CD4-positive, CD25-positive, alpha-beta regulatory T cell (primary cell): ENCODE measurements at regions not wholly inside any gene's neighbourhood (a gene's known extent, or its start where the extent isn't known, plus 50 kb on each side); places are given as distances from the start of the nearest gene placed in this dataset.

ENCODE experiments used
- ATAC-seq, 2 donors: fragments of 150-1000 bp; cut with Tn5 transposase; one replicate each; pipeline ENCODE4 v1.10.0; 2021; ENCODE audit warnings: low read depth in 2 of 2, moderate number of reproducible peaks in 2 of 2, moderate library complexity in 1 of 2
- DNase-seq, 3 donors: peaks; one replicate each; pipeline versions ENCODE4 v3.0.0 to v3.0.0-alpha.2; 2012 to 2022; ENCODE audit warnings: mixed read lengths in 1 of 3
- H3K27ac ChIP-seq: one replicate; pipeline ENCODE4 v1.7.0; 2013; ENCODE audit warnings: mild to moderate bottlenecking, low read length; ENCODE audit not compliant: insufficient read depth, poor library complexity, severe bottlenecking
- H3K27me3 ChIP-seq: one replicate; pipeline ENCODE4 v1.7.0; 2013; ENCODE audit warnings: low read length; ENCODE audit not compliant: control insufficient read depth, insufficient read depth
- H3K36me3 ChIP-seq: one replicate; pipeline ENCODE4 v1.7.0; 2013; ENCODE audit warnings: mild to moderate bottlenecking, low read length, moderate library complexity; ENCODE audit not compliant: control insufficient read depth, insufficient read depth
- H3K4me1 ChIP-seq: 2 replicates; pipeline ENCODE4 v1.7.0; 2013; ENCODE audit warnings: mild to moderate bottlenecking, low read length; ENCODE audit not compliant: insufficient read depth, control insufficient read depth, poor library complexity, severe bottlenecking
- H3K4me3 ChIP-seq: one replicate; pipeline ENCODE4 v1.7.0; 2013; ENCODE audit warnings: low read depth, mild to moderate bottlenecking, low read length, moderate library complexity
- H3K9me3 ChIP-seq, 2 experiments: 1 replicate in 1 of 2; 2 replicates in 1 of 2; pipeline ENCODE4 v1.7.0; 2013; ENCODE audit warnings: low read length in 2 of 2, mild to moderate bottlenecking in 1 of 2, moderate library complexity in 1 of 2; ENCODE audit not compliant: control insufficient read depth in 2 of 2
- H3K27ac Mint-ChIP-seq, 3 donors: one replicate each; pipeline ENCODE4 v1.8.0; 2020 to 2022; ENCODE audit warnings: mild to moderate bottlenecking in 3 of 3, mixed read lengths in 3 of 3, moderate library complexity in 2 of 3
- H3K27me3 Mint-ChIP-seq: one replicate; pipeline ENCODE4 v1.8.0; 2022; ENCODE audit warnings: mild to moderate bottlenecking, mixed read lengths
- H3K36me3 Mint-ChIP-seq: one replicate; pipeline ENCODE4 v1.8.0; 2020; ENCODE audit warnings: mixed read lengths
- H3K4me1 Mint-ChIP-seq, 4 donors: one replicate each; pipeline ENCODE4 v1.8.0; 2020 to 2022; ENCODE audit warnings: mixed read lengths in 4 of 4, mild to moderate bottlenecking in 1 of 4
- H3K4me3 Mint-ChIP-seq, 4 donors: one replicate each; pipeline ENCODE4 v1.8.0; 2020 to 2022; ENCODE audit warnings: mild to moderate bottlenecking in 4 of 4, mixed read lengths in 4 of 4, moderate library complexity in 3 of 4
- H3K9me3 Mint-ChIP-seq, 7 donors: one replicate each; pipeline ENCODE4 v1.8.0; 2020 to 2022; ENCODE audit warnings: mixed read lengths in 7 of 7, mild to moderate bottlenecking in 3 of 7, moderate library complexity in 2 of 7

DNA sequence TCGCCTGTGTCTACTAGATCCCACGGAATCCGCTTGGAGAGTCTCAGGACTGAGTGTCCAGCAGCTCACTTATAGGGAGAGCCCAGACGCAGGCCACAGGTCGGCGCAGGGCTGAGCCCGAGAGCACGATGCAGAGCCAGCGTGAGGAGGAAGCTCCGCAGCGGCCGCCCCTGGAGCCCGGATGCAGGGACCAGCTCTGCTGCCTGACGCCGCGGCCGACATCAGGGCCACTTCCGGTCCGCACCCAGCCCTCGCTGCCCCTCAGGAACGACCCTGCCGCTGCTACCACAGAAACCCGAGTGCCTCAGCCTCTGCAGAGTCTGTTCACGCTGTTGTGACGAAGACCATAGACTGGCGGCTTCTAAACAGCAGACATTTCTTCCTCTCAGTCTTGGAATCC, 275.8 kb upstream of the PPP2R2D start:
- H3K27ac Mint-ChIP-seq: no peak overlapping the region
- no peak overlapping the region for H3K4me3 ChIP-seq
- peaks cover 0 to 10% (median 1%) of the 10 kb centered on the region in 7 donors for H3K9me3 Mint-ChIP-seq

DNA sequence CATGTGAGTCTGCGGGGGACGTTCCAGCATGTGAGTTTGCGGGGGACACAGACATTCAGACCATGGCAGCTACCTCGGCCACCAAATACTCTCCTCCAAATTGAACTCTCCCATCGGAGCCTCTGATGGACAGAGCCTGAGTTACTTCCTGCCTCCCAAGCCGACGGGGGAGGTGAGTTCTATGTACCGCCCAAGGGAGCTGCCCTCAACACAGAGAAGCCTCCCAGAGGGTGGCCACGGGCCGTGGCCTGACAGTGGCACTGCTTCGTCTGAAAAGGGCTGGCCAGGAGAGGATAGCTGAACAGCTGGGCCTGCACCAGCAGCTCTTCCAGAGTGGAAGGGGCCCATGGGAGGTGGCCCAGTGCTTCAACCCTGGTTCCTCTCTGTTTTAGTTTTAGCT, 274.5 kb upstream of the PPP2R2D start:
- no peaks in the 10 kb centered on the region for H3K9me3 ChIP-seq
- H3K27ac ChIP-seq: no peak overlapping the region
- no peaks in the 10 kb centered on the region for H3K4me1 ChIP-seq
- Mint-ChIP-seq H3K36me3 (no peaks in the 10 kb centered on the region), H3K27ac (peak overlapping the region in 1 of 3 donors; percentile 54), H3K4me3 (no peak overlapping the region), H3K27me3 (peaks cover 1% of the 10 kb centered on the region), H3K9me3 (peaks cover 0 to 10% (median 1%) of the 10 kb centered on the region in 7 donors), H3K4me1 (no peaks in the 10 kb centered on the region)
- DNase-seq: no peak
- H3K27me3 ChIP-seq: no peaks in the 10 kb centered on the region
- no peak overlapping the region for H3K4me3 ChIP-seq
- H3K36me3 ChIP-seq: no peaks in the 10 kb centered on the region
- no peak for ATAC-seq

More for the DNA sequence above, 275.8 kb upstream of the PPP2R2D start:
- H3K36me3 ChIP-seq: no peaks in the 10 kb centered on the region
- no peaks in the 10 kb centered on the region for H3K9me3 ChIP-seq
- Mint-ChIP-seq H3K4me1 (no peaks in the 10 kb centered on the region), H3K4me3 (no peak overlapping the region), H3K36me3 (no peaks in the 10 kb centered on the region), H3K27me3 (no peaks in the 10 kb centered on the region)
- DNase-seq: no peak
- no peak for ATAC-seq
- H3K27me3 ChIP-seq: no peaks in the 10 kb centered on the region
- H3K27ac ChIP-seq: no peak overlapping the region
- H3K4me1 ChIP-seq: no peaks in the 10 kb centered on the region

GRCh38 chr10:131629026-131629770, 271.6 kb upstream of the PPP2R2D start:
- no peaks in the 10 kb centered on the region for H3K4me1 Mint-ChIP-seq

GRCh38 chr10:131630772-131631258, 270.0 kb upstream of the PPP2R2D start:
- Mint-ChIP-seq H3K4me1 (no peaks in the 10 kb centered on the region), H3K9me3 (peaks cover 0 to 14% (median 3%) of the 10 kb centered on the region in 7 donors), H3K27ac (no peak overlapping the region), H3K4me3 (no peak overlapping the region), H3K27me3 (peaks cover 4% of the 10 kb centered on the region), H3K36me3 (no peaks in the 10 kb centered on the region)
- no peak for DNase-seq
- Histone ChIP-seq H3K4me1 (no peaks in the 10 kb centered on the region), H3K4me3 (no peak overlapping the region), H3K9me3 (no peaks in the 10 kb centered on the region), H3K27me3 (no peaks in the 10 kb centered on the region), H3K36me3 (no peaks in the 10 kb centered on the region), H3K27ac (no peak overlapping the region)
- no peak for ATAC-seq

More at GRCh38 chr10:131629026-131629770, 271.6 kb upstream of the PPP2R2D start:
- no peak for ATAC-seq
- Histone ChIP-seq H3K4me1 (no peaks in the 10 kb centered on the region), H3K4me3 (no peak overlapping the region), H3K9me3 (no peaks in the 10 kb centered on the region), H3K27ac (no peak overlapping the region), H3K27me3 (no peaks in the 10 kb centered on the region), H3K36me3 (no peaks in the 10 kb centered on the region)
- DNase-seq: no peak
- peaks cover 0 to 14% (median 3%) of the 10 kb centered on the region in 7 donors for H3K9me3 Mint-ChIP-seq
- no peaks in the 10 kb centered on the region for H3K36me3 Mint-ChIP-seq
- peaks cover 4% of the 10 kb centered on the region for H3K27me3 Mint-ChIP-seq
- H3K4me3 Mint-ChIP-seq: no peak overlapping the region
- no peak overlapping the region for H3K27ac Mint-ChIP-seq

DNA sequence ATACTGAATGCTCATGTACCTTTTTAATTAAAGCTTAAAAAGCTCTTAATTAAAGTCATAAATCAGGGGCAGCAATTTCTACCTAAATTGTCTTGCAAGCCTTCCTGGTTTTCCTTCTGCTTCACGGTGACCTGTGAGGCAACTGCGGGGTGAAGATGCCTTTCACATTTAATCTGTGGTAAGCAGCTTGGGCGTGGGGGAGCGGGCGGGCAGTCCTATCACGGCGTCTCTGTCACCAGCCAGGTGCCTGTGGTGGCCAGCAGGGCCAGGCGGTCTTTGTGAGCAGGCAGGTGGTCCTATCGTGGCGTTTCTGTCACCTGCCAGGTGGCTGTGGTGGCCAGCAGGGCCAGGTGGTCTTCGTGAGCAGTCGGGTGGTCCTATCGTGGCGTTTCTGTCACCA, 269.2 kb upstream of the PPP2R2D start:
- H3K27ac ChIP-seq: no peak overlapping the region
- Mint-ChIP-seq H3K4me1 (no peaks in the 10 kb centered on the region), H3K9me3 (peaks cover 0 to 14% (median 3%) of the 10 kb centered on the region in 7 donors), H3K27ac (no peak overlapping the region), H3K4me3 (no peak overlapping the region), H3K36me3 (no peaks in the 10 kb centered on the region), H3K27me3 (peaks cover 4% of the 10 kb centered on the region)
- DNase-seq (no peak), ATAC-seq (no peak)
- H3K27me3 ChIP-seq: no peaks in the 10 kb centered on the region
- no peaks in the 10 kb centered on the region for H3K9me3 ChIP-seq
- no peak overlapping the region for H3K4me3 ChIP-seq
- no peaks in the 10 kb centered on the region for H3K36me3 ChIP-seq
- no peaks in the 10 kb centered on the region for H3K4me1 ChIP-seq

DNA sequence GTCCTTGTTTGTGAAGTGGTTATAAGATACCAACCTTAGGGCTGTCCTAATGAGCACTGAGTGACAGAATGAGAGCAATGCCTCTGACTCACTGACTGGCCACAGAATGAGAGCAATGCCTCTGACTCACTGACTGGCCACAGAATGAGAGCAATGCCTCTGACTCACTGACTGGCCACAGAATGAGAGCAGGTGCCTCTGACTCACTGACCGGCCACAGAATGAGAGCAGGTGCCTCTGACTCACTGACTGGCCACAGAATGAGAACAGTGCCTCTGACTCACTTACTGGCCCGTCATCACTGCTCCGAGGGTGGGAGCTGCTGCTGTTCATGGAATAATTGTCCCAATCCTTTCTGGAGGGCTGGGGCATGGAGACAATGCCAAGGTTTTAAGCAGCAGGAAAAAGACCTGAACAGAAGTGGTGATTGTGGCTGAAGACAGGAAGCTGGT, 265.2 kb upstream of the PPP2R2D start:
- peaks cover 4% of the 10 kb centered on the region for H3K27me3 Mint-ChIP-seq
- Histone ChIP-seq H3K4me1 (no peaks in the 10 kb centered on the region), H3K4me3 (no peak overlapping the region), H3K27me3 (no peaks in the 10 kb centered on the region), H3K9me3 (peaks cover 4 to 6% of the 10 kb centered on the region in 2 experiments), H3K27ac (no peak overlapping the region), H3K36me3 (no peaks in the 10 kb centered on the region)
- no peaks in the 10 kb centered on the region for H3K36me3 Mint-ChIP-seq
- H3K4me3 Mint-ChIP-seq: no peak overlapping the region
- peaks cover 0 to 7% (median 2%) of the 10 kb centered on the region in 7 donors for H3K9me3 Mint-ChIP-seq
- no peak for DNase-seq
- no peaks in the 10 kb centered on the region for H3K4me1 Mint-ChIP-seq
- H3K27ac Mint-ChIP-seq: peak overlapping the region in 1 of 3 donors; percentile 69
- ATAC-seq: no peak

DNA sequence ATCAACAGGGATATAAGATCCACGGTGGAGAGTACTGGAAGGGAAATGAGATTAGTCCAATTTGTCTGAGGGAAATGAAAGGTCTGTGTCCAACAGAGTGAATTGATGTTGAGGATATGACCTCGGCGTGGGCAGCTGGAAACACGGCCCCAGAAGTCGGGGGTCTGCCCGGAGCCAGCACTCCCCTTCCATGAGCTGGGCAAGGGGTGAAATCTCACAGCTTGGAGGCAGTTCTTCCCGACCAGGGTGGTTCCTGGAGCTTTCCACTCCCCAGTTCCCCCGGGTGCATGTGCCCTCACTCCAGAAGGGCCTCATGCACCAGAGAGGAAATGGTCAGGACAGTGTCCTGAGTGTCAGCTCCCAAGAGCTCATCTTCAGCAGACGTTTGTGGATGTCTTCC, 264.7 kb upstream of the PPP2R2D start:
- Histone ChIP-seq H3K4me3 (no peak overlapping the region), H3K27me3 (no peaks in the 10 kb centered on the region), H3K9me3 (peaks cover 4 to 6% of the 10 kb centered on the region in 2 experiments), H3K27ac (no peak overlapping the region), H3K36me3 (no peaks in the 10 kb centered on the region), H3K4me1 (no peaks in the 10 kb centered on the region)
- Mint-ChIP-seq H3K4me1 (no peaks in the 10 kb centered on the region), H3K27ac (peak overlapping the region in 1 of 3 donors; percentile 69), H3K27me3 (peaks cover 4% of the 10 kb centered on the region), H3K4me3 (no peak overlapping the region), H3K36me3 (no peaks in the 10 kb centered on the region), H3K9me3 (peaks cover 0 to 7% (median 2%) of the 10 kb centered on the region in 7 donors)
- ATAC-seq (no peak), DNase-seq (no peak)
